AML-193 (cell line): ENCODE measurements at regions not wholly inside any gene's neighbourhood (a gene's known extent, or its start where the extent isn't known, plus 50 kb on each side); places are given as distances from the start of the nearest gene placed in this dataset.
A peak's percentile ranks its signal among the peaks of the same experiment; 100 is the strongest.
"Not testable (repeated sequence)": the region's sequence is repeated elsewhere in the genome, so short reads cannot be mapped to it uniquely, and the experiment has no call there.

ENCODE experiments used
- DNase-seq, 2 experiments: peaks; one replicate each; lab custom pipeline; 2025; lab: John Stamatoyannopoulos, UW

- no peak for DNase-seq
Measured at GRCh38 chr5:12125895-12126294, 221.6 kb upstream of the CTNND2 start.

- no peak for DNase-seq
Measured at GRCh38 chr5:12119657-12120056, 215.4 kb upstream of the CTNND2 start.

GRCh38 chr5:12114075-12114474, 209.8 kb upstream of the CTNND2 start:
- DNase-seq = no peak

- DNase-seq = no peak
Measured at GRCh38 chr5:12113062-12113461, 208.8 kb upstream of the CTNND2 start.

- no peak for DNase-seq
Measured at GRCh38 chr5:12111261-12111660, 207.0 kb upstream of the CTNND2 start.

- DNase-seq = no peak
Measured at GRCh38 chr5:12110629-12111028, 206.4 kb upstream of the CTNND2 start.

DNA sequence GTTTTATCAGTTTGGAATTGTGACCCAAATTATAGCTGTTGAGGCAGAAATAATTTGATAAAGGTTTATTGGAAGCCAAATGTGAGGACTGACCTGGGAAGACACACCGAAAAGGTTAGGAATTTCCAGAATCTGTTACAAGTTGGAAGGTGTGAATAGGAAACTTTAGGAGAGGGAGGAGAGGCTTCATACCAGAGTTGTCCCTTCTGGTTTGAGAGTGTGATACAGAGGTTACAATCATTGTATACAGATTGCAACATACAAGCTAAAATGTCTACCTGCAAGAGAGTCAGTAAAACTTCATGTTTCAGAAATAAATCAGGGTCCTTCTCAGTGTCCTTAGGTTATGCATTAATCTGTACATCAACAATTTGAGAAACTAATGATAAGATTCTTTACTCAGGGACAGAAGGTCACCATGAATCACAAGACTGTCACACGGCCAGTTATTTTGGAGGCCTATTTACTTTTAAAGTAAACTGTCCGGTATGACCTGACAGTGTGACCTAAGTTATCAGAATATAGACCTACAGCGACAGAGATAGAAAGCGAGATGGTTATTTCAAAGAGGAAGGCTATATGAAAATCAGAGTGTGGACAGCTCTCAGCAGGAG, 204.9 kb upstream of the CTNND2 start:
- DNase-seq = no peak

DNA sequence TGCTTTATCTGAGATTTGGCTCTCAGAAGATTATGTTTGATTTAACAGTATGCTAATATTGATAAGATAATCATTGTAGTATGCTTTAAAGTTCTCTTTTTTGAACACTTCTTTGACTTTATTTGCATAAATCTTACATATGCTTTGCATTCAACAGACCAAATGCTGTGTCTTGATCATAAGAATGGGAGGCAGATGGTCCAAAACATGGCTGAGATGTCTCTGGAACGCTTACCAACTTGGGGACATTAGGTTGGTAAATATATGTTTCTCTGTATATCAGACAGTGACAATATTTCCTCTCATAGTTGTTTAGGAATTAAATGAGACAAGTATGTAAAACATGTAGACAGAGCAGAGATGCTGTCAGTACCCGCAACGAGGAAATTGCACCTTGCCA, 197.9 kb upstream of the CTNND2 start:
- no peak for DNase-seq

GRCh38 chr5:12100542-12100941, 196.3 kb upstream of the CTNND2 start:
- DNase-seq = no peak

- DNase-seq = no peak
Measured at GRCh38 chr5:12099296-12099695, 195.1 kb upstream of the CTNND2 start.

DNA sequence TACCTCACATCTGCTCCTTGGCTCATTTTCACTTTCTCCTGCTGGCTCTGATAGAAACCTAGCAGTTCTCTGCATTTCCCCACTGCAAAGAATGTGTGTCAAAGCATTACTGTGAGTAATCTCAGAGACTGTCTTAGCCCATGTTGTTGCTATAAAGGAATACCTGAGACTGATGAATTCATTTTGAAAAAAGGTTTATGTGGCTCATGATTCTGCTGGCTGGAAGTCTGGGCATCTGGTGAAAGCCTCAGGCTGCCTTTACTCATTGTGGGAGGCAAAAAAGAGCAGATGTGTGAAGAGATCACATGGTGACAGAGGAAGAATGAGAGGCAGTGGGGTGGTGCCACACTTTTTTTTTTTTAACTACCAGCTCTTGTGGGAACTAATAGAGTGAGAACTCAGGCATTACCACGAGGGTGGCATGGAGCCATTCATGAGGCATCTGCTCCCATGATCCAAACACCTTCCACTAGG, 191.6 kb upstream of the CTNND2 start:
- no peak for DNase-seq

DNA sequence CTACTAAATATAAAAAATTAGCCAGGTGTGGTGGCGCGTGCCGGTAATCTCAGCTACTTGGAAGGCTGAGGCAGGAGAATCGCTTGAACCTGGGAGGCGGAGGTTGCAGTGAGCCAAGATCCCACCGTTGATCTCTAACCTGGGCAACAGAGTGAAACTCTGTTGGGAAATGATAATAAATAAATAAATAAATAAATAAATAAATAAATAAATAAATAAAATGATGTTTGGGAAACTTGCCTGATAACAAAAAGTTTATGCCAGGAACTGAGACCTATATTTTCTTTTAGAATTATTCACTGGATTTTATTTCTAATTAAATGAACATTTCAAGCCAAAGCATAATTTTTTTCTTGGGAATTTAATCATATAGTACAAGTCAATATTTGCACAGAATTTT, 189.3 kb upstream of the CTNND2 start:
- DNase-seq = no peak

GRCh38 chr5:12080761-12081160, 176.5 kb upstream of the CTNND2 start:
- no peak for DNase-seq

- DNase-seq = not testable (repeated sequence)
Measured at GRCh38 chr5:12078286-12078685, 174.0 kb upstream of the CTNND2 start.

GRCh38 chr5:12073426-12073825, 169.2 kb upstream of the CTNND2 start:
- DNase-seq = no peak

DNA sequence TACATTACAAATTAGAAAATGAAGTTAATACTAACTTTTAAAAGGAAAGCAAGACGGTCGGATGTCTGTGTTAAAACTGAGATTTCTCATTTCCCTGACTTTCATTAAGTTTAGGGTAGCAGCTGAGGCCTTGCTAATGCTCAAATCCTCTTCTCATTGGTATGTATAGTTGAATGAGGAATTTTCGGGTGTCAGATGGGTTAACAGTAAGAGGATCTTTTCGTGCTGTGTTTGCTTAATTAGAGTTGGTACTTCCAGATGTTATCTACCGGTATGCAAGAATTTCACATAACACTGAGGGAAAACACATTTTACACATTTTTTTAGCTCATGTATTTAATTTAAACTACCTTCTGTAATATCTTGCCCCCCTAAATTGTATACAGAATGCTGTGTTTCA, 168.2 kb upstream of the CTNND2 start:
- DNase-seq = no peak

- no peak for DNase-seq
Measured at GRCh38 chr5:12071455-12071854, 167.2 kb upstream of the CTNND2 start.

DNA sequence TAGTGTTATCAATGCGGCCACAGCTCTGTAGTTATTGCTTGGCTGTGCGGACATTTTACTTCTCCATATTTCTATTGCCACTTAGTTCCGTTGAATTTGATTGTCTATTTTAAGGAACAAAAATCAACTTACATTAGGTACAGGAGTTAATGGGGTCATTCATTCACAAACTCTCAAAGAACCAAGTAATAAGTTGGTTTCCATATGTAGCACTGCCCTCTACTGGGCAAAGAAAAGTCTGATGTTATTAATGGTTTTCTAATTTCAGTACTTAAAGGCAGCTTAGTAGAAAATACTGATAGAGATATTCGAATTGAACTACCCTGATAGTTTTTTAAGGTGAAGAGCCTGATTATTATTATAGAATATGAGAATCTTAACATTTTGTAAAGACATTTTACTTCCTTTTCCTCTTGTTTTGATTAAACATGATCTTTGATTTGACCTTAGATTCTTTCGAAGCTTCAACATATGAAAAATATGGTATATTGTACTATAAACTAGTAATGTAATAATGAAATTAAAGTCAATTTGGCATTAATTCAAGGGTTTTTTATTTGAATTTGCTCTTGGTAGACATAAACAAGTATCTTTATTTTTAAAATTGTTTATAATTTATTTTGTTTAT, 119.5 kb upstream of the CTNND2 start:
- peak; percentile 26 to 27 for DNase-seq

DNA sequence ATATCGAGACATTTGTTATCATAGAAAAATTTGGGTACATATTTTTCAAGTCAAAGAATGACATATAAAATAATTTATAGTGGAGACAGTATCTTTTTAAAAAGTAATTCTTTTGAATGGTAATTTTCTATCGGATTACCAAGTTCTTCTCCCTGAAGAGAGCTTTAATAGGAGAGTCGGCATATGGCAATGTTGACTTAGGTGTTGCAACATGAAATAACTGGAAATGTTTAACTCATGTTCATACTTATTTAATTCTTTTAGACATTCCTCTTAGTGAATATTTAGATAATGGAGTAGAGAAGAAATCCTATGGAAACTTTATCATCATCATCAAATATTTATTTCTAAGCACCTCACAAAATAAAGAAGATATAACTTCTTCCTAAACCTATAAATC, 118.2 kb upstream of the CTNND2 start:
- DNase-seq = no peak

DNA sequence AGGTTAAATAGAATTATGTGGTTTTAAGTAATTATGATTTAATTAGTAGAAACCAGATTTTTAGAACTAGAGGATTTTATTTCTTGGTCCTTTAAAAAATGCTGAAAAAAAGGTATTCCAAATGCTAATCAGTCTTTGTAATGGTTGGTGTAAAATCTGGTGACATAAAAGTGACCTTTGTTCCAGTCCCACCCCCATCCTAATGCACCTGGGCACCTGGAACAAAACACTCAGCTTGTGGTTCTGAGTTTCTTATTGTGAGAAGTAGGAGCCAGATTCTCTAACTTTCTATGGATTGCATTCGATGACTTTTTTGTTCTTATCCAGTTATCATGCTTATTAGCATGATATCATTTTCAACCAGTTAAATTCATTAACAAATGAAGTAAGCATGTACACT, 115.1 kb upstream of the CTNND2 start:
- DNase-seq = no peak

GRCh38 chr5:12017007-12017406, 112.8 kb upstream of the CTNND2 start:
- no peak for DNase-seq

DNA sequence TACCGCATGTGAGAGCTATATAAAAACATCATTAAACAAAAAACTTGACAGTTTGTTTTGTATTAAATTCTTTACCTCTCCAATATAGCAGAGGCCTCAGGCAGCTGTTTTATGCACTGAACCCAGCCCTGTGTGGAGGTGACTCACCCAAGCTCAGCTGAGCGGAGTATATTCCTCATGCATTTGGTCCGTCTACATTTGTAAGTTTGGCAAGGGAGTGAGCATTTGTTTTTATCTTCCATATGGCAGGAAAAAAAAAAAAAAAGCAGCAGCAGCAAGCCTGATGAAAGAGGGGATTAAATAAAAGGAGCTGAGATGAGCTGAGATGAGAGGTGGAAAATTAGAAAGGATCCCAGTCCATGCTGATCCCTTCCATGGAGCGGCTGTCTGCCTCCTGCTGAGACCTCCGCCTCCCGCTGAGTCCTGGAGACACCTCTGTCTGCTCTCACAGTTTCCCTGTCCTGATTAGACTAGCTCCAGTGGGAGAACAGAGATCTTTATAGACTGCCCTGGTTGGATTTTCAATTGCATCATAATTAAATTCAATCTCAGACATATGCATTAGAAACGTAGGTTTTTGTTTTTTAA, 112.0 kb upstream of the CTNND2 start:
- no peak for DNase-seq

- DNase-seq = no peak
Measured at GRCh38 chr5:12013351-12013750, 109.1 kb upstream of the CTNND2 start.

DNA sequence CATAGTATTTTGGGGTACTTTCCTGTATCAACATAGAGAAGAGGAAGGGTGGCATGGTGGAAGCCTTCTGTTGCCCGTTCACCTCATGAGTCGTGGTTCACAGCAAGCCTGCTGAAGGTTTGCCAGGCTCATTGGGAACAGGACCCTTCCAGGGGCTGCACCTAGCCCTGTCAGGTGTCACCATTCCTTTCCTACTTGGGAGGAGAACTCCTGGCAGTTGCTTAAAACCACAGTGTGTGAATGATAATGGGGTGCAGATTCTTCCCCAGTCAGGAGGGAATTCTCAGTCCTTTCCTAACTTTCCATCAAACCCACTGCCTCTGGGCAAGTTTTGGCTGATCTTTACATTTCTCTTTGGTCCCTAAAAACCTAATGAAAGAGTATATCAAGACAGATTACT, 99.4 kb upstream of the CTNND2 start:
- no peak for DNase-seq
